ENCODE measurements at regions not wholly inside any gene's neighbourhood (a gene's known extent, or its start where the extent isn't known, plus 50 kb on each side); places are given as distances from the start of the nearest gene placed in this dataset.

DNA sequence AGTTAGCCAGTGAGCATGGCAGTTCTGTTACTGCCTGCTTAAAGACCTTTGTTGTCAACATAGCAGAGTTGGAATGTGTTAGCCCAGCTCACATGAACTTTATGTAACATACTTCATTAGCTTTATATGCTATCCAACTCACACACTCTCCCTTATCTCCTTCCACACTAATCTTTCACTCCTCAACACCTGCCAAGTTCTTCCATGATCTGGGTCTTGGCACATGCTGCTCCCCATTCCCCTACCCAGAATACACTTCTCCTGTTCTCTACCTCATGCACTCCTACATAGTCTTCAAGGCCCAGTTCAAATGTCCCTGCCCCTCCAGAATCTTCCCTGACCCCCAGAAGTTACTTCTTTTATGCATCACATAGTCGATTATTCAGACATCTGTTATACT is 179.3 kb downstream of the KATNAL1 start:
- Histone ChIP-seq H3K9me3 (no peaks in the 10 kb centered on the region), H3K9ac (ENCODE audit: low read depth in 2 of 2, low read length in 2 of 2) (no peak overlapping the region), H3K4me1 (peaks cover 6% of the 10 kb centered on the region), H3K4me3 (no peak overlapping the region), H3K27me3 (no peaks in the 10 kb centered on the region), H3K36me3 (no peaks in the 10 kb centered on the region), H3K27ac (no peak overlapping the region)
- no peak for DNase-seq
- intact Hi-C loops (cut with DNase I) = no loop called here
- TF ChIP-seq CTCF (IDR thresholded peaks at IDR 0.05) = no peak

DNA sequence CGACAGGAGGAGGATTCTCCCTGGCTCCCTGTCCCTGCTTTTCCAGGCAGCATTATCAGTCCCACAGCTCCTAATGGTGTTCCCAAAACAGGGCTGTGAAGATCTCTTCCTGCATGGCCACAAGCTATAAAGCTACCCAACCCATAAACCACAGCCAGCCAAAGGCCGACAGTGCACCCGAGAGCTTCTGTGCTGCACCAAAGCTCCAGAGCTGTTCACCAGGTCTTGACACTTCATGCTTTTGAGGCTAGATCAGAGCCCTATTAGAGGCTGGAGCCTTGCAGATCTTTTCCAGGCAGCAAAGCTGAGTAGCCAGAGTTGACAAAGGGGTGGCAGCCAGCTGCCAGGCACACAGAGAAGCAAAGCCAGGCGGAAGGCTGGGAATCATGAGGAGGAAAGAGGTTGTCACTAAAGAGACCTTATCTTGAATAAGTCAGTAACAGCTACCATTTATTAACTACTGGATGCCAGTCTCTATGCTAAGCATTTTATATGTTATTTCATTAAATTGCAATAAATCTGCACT is 180.4 kb downstream of the KATNAL1 start:
- H3K4me3 ChIP-seq = no peak overlapping the region
- H3K9ac ChIP-seq (ENCODE audit: low read depth in 2 of 2, low read length in 2 of 2) = no peak overlapping the region
- H3K27me3 ChIP-seq = no peaks in the 10 kb centered on the region
- no peak for DNase-seq
- no peak overlapping the region for H3K27ac ChIP-seq
- no peaks in the 10 kb centered on the region for H3K9me3 ChIP-seq
- H3K36me3 ChIP-seq = no peaks in the 10 kb centered on the region
- no peaks in the 10 kb centered on the region for H3K4me1 ChIP-seq
- intact Hi-C loops (cut with DNase I) = no loop called here
- no peak for TF ChIP-seq CTCF (IDR thresholded peaks at IDR 0.05)

- H3K4me3 ChIP-seq = no peak overlapping the region
These were observed 181.8 kb downstream of the KATNAL1 start for GRCh38 chr13:30125422-30126073.

DNA sequence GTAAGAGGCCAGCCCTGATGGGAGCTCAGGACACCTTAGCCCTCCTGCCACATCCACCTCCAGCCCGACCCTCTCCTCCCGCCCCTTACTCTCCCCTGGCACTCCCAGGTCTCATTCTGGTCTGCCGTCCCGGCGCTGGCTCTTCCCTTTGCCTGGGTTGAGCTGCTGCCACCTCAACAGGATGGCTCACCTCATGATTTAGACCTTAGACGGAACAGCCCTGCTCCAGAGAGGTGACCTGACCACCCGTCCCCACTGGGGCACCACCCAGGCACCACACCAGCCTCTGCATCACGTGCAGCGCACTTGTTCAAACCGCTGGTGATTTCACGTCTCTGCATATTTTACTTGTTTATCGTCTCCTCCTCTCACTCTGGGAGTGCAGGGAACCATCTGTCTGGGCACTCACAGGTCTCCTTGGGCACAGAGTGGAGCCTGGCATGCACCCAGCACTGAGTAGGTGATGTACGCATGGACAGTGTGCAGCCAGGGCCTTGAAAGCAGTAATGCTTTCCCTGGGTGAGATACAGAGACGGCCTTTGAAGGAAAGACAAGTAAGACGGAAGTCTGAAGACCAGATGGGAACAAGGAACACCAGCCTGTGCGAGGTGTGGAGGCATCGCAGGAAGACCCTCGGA is 183.1 kb downstream of the KATNAL1 start:
- Histone ChIP-seq H3K9ac (ENCODE audit: low read depth in 2 of 2, low read length in 2 of 2) (no peak overlapping the region), H3K4me1 (no peaks in the 10 kb centered on the region)

More at GRCh38 chr13:30125422-30126073, 181.8 kb downstream of the KATNAL1 start:
- no peak for TF ChIP-seq CTCF (IDR thresholded peaks at IDR 0.05)
- no peak overlapping the region for H3K27ac ChIP-seq
- H3K4me1 ChIP-seq = no peaks in the 10 kb centered on the region
- no peaks in the 10 kb centered on the region for H3K27me3 ChIP-seq
- intact Hi-C loops (cut with DNase I) = no loop called here
- H3K36me3 ChIP-seq = no peaks in the 10 kb centered on the region
- no peak for DNase-seq
- no peak overlapping the region for H3K9ac ChIP-seq (ENCODE audit: low read depth in 2 of 2, low read length in 2 of 2)
- no peaks in the 10 kb centered on the region for H3K9me3 ChIP-seq

DNA sequence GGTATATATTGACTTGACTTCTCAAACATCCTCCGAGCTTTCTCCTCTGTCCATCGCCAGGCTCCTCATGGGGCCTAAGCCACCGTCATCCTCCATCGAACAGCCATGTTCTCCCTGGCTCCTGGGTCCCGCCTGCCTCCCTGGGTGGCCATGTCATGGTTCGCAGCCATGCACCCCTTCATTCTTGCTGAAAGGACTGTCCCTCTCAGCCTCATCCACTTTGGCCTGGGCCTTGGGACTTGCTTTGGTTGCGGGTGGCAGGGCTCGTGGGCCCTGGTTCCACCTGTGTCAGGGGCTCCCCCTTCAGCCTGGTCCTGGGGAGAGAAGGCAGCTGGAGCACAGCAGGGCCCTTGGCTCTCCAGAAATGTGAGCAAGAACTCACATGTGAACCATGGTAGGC is 183.8 kb downstream of the KATNAL1 start:
- TF ChIP-seq CTCF (IDR thresholded peaks at IDR 0.05) = no peak
- H3K4me3 ChIP-seq = no peak overlapping the region
- no peak overlapping the region for H3K27ac ChIP-seq
- no peak for DNase-seq
- no peaks in the 10 kb centered on the region for H3K27me3 ChIP-seq
- no peaks in the 10 kb centered on the region for H3K36me3 ChIP-seq
- no peaks in the 10 kb centered on the region for H3K9me3 ChIP-seq
- no peaks in the 10 kb centered on the region for H3K4me1 ChIP-seq
- intact Hi-C loops (cut with DNase I) = no loop called here
- H3K9ac ChIP-seq (ENCODE audit: low read depth in 2 of 2, low read length in 2 of 2) = no peak overlapping the region

More for the DNA sequence above, 183.1 kb downstream of the KATNAL1 start:
- DNase-seq = no peak
- no peak for TF ChIP-seq CTCF (IDR thresholded peaks at IDR 0.05)
- intact Hi-C loops (cut with DNase I) = no loop called here
- no peaks in the 10 kb centered on the region for H3K27me3 ChIP-seq
- H3K4me3 ChIP-seq = no peak overlapping the region
- H3K27ac ChIP-seq = no peak overlapping the region
- no peaks in the 10 kb centered on the region for H3K36me3 ChIP-seq
- H3K9me3 ChIP-seq = no peaks in the 10 kb centered on the region
